ENCODE measurements at regions not wholly inside any gene's neighbourhood (a gene's known extent, or its start where the extent isn't known, plus 50 kb on each side); places are given as distances from the start of the nearest gene placed in this dataset.

DNA sequence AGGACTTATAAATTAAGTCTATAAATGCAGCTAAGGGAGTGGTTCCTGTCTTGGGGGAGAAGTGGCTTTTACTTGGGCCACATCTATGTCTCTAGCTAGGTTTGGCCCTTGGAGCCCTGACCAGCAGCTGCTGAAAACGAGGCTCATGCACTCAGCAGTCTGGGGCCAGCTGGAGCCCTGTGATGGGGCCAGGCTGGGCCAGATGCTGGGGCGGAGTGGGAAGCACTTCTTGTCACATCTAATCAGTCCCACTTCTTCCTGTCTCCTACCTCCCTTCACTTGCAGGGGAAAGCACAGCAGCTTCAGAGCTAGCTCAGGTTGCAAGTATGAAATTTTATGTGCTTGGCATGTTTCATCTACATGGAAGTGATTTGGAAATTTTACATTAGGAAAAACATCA, 209.9 kb upstream of the ROPN1 start:
- FAIRE-seq, result no peak
- Histone ChIP-seq H4K20me1 (replicated peaks; ENCODE audit: control insufficient read depth, extremely low read depth, insufficient read depth, low read length) (no peaks in the 10 kb centered on the region), H3K4me1 (ENCODE audit: control insufficient read depth, extremely low read depth, insufficient read depth, low read length) (no peaks in the 10 kb centered on the region), H3K4me3 (replicated peaks in 1 of 3; ENCODE audit: insufficient read depth in 1 of 3, low read depth in 1 of 3, low read length in 3 of 3) (no peak overlapping the region), H3K9me1 (replicated peaks; ENCODE audit: control insufficient read depth, extremely low read depth, insufficient read depth, low read length) (no peaks in the 10 kb centered on the region), H3K4me2 (ENCODE audit: insufficient read depth, low read length) (no peak overlapping the region), H3K79me2 (ENCODE audit: control insufficient read depth, insufficient read depth, low read length) (no peaks in the 10 kb centered on the region), H3K27ac (ENCODE audit: insufficient read depth, low read depth, low read length) (no peak overlapping the region), H3K36me3 (ENCODE audit: control insufficient read depth in 2 of 2, extremely low read depth in 1 of 2, insufficient read depth in 2 of 2, low read length in 2 of 2) (no peaks in the 10 kb centered on the region), H2AFZ (ENCODE audit: low read depth, low read length) (no peak overlapping the region), H3K27me3 (ENCODE audit: control insufficient read depth in 2 of 2, insufficient read depth in 2 of 2, low read length in 2 of 2) (peaks cover 0 to 7% of the 10 kb centered on the region in 2 experiments), H3K9ac (replicated peaks; ENCODE audit: extremely low read depth, insufficient read depth, low read length) (no peak overlapping the region), H3K9me3 (replicated peaks; ENCODE audit: control insufficient read depth, insufficient read depth, low read length) (no peaks in the 10 kb centered on the region)
- BruUV-seq (replicated peaks), result no TSS peak
- dilution Hi-C loops (cut with MboI; ENCODE audit: extremely low pct_ligation_motif_present, low sequenced_read_pairs) (no loop called here), intact Hi-C loops (cut with micrococcal nuclease) (no loop called here)
- TF ChIP-seq MAX (IDR thresholded peaks at IDR 0.05; ENCODE audit: insufficient read depth, insufficient read length) (no peak), GATA2 (IDR thresholded peaks at IDR 0.05; ENCODE audit: insufficient read depth, insufficient read length, low read depth, low read length) (no peak), JUN (IDR thresholded peaks at IDR 0.05; ENCODE audit: borderline replicate concordance, insufficient read depth, insufficient read length, low read depth) (no peak), POLR2AphosphoS5 (IDR thresholded peaks at IDR 0.05; ENCODE audit: insufficient read depth, low read depth, low read length) (no peak), EZH2 (IDR thresholded peaks at IDR 0.05; ENCODE audit: borderline replicate concordance, low read depth, low read length, severe bottlenecking) (no peak), MYC (IDR thresholded peaks at IDR 0.05; ENCODE audit: low read depth, low read length) (no peak), FOS (IDR thresholded peaks at IDR 0.05; ENCODE audit: borderline replicate concordance, insufficient read depth, low read length) (no peak), POLR2A (IDR thresholded peaks at IDR 0.05; ENCODE audit: low read depth, low read length) (no peak)
- TF ChIP-seq, protein P1, sequence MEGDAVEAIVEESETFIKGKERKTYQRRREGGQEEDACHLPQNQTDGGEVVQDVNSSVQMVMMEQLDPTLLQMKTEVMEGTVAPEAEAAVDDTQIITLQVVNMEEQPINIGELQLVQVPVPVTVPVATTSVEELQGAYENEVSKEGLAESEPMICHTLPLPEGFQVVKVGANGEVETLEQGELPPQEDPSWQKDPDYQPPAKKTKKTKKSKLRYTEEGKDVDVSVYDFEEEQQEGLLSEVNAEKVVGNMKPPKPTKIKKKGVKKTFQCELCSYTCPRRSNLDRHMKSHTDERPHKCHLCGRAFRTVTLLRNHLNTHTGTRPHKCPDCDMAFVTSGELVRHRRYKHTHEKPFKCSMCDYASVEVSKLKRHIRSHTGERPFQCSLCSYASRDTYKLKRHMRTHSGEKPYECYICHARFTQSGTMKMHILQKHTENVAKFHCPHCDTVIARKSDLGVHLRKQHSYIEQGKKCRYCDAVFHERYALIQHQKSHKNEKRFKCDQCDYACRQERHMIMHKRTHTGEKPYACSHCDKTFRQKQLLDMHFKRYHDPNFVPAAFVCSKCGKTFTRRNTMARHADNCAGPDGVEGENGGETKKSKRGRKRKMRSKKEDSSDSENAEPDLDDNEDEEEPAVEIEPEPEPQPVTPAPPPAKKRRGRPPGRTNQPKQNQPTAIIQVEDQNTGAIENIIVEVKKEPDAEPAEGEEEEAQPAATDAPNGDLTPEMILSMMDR (IDR thresholded peaks at IDR 0.05; ENCODE audit: extremely low read depth in 1 of 2, insufficient read depth in 1 of 2, low read depth in 1 of 2, low read length in 2 of 2), result no peak
- CTCF ChIA-PET, result interaction anchor here (1.5 to 1.7 kb wide), 3 partner anchors 13 to 35 kb away, joined by 3 to 5 read pairs (median 4); no protein-coding TSS in a partner anchor
- POLR2A ChIA-PET, result no interaction called here
- no peak for DNase-seq (ENCODE audit: low read depth, low spot score)
